H1 (cell line): ENCODE measurements at regions not wholly inside any gene's neighbourhood (a gene's known extent, or its start where the extent isn't known, plus 50 kb on each side); places are given as distances from the start of the nearest gene placed in this dataset.

Source experiments
- CTCF ChIA-PET: fragments of 300-600 bp; sonication (Branson Sonifier 250); formaldehyde crosslinking; loops from one replicate; lab custom pipeline; 2021; ENCODE audit not compliant: partially characterized antibody; lab: Charles Lee
- POLR2A ChIA-PET: fragments of 300-600 bp; sonication (Branson Sonifier 250); formaldehyde crosslinking; loops from one replicate; lab custom pipeline; 2021; ENCODE audit warnings: inconsistent platforms; ENCODE audit not compliant: partially characterized antibody; lab: Charles Lee
- DNase-seq, 2 experiments: peaks; one replicate each; pipeline versions ENCODE4 v3.0.0 to v3.0.0-alpha.2; 2010 to 2022; ENCODE audit warnings: low spot score in 2 of 2, low read depth in 1 of 2, mixed read lengths in 1 of 2
- FAIRE-seq: peaks from 2 replicates; lab custom pipeline; 2011; peaks lifted over from hg19 to GRCh38; lab: Jason Lieb, UNC
- H2AFZ ChIP-seq: 2 replicates; pipeline ENCODE4 v1.8.1; 2012; ENCODE audit warnings: low read length, inconsistent platforms
- H2AK5ac ChIP-seq: 2 replicates; pipeline ENCODE4 v1.6.1; 2013; ENCODE audit warnings: low read depth, low read length
- H2BK120ac ChIP-seq: replicated peaks from 2 replicates; pipeline ENCODE3; 2013; ENCODE audit warnings: low read depth, low read length, inconsistent platforms
- H2BK12ac ChIP-seq: 2 replicates; pipeline ENCODE4 v1.6.1; 2013; ENCODE audit warnings: low read depth, low read length
- H2BK15ac ChIP-seq: 2 replicates; pipeline ENCODE4 v1.6.1; 2013; ENCODE audit warnings: low read length
- H2BK20ac ChIP-seq: 2 replicates; pipeline ENCODE4 v1.6.1; 2013; ENCODE audit warnings: low read length
- H2BK5ac ChIP-seq: 2 replicates; pipeline ENCODE4 v1.6.1; 2013; ENCODE audit warnings: low read depth, low read length
- H3K14ac ChIP-seq: 2 replicates; pipeline ENCODE4 v1.6.1; 2013; ENCODE audit warnings: inconsistent platforms; ENCODE audit not compliant: insufficient read length
- H3K18ac ChIP-seq: 2 replicates; pipeline ENCODE4 v1.6.1; 2013; ENCODE audit warnings: low read length; ENCODE audit errors: extremely low read depth
- H3K23ac ChIP-seq: 2 replicates; pipeline ENCODE4 v1.6.1; 2013; ENCODE audit warnings: inconsistent platforms; ENCODE audit not compliant: insufficient read length
- H3K23me2 ChIP-seq: 2 replicates; pipeline ENCODE4 v1.6.1; 2013; ENCODE audit warnings: low read depth, low read length
- H3K27ac ChIP-seq: 2 replicates; pipeline ENCODE4 v1.6.1; 2011; ENCODE audit warnings: low read depth, low read length, inconsistent platforms
- H3K27me3 ChIP-seq, 4 experiments: replicated peaks in 1 of 4; 1 replicate in 1 of 4; 2 replicates in 3 of 4; pipeline versions ENCODE4 v1.6.1 to v1.8.1; 2011 to 2013; ENCODE audit warnings: low read length in 3 of 4, mild to moderate bottlenecking in 3 of 4, inconsistent platforms in 2 of 4, mixed read lengths in 2 of 4, moderate library complexity in 1 of 4; ENCODE audit not compliant: control insufficient read depth in 3 of 4, insufficient read depth in 3 of 4; ENCODE audit errors: extremely low read depth in 1 of 4
- H3K36me3 ChIP-seq, 4 experiments: 2 replicates each; pipeline versions ENCODE4 v1.6.1 to v1.8.1; 2011 to 2013; ENCODE audit warnings: mild to moderate bottlenecking in 4 of 4, low read length in 3 of 4, moderate library complexity in 2 of 4, control low read depth in 1 of 4, inconsistent platforms in 1 of 4; ENCODE audit not compliant: insufficient read depth in 4 of 4, control insufficient read depth in 2 of 4
- H3K4ac ChIP-seq: replicated peaks from 2 replicates; pipeline ENCODE3; 2013; ENCODE audit warnings: low read length, low read depth, mixed read lengths, inconsistent platforms; ENCODE audit not compliant: insufficient read length
- H3K4me1 ChIP-seq, 4 experiments: replicated peaks in 1 of 4; 1 replicate in 1 of 4; 2 replicates in 3 of 4; pipeline versions ENCODE4 v1.6.1 to v1.8.1; 2011 to 2013; ENCODE audit warnings: low read length in 3 of 4, inconsistent platforms in 2 of 4, mixed read lengths in 1 of 4; ENCODE audit not compliant: insufficient read depth in 4 of 4, control insufficient read depth in 3 of 4
- H3K4me2 ChIP-seq, 2 experiments: 2 replicates each; pipeline versions ENCODE4 v1.6.1 to v1.8.1; 2011 to 2013; ENCODE audit warnings: low read depth in 2 of 2, low read length in 2 of 2, control low read depth in 1 of 2, inconsistent platforms in 1 of 2, mild to moderate bottlenecking in 1 of 2; ENCODE audit not compliant: insufficient read depth in 1 of 2
- H3K4me3 ChIP-seq, 4 experiments: fragments of 200-600, 300-600 bp in 1 of 4; sonication (generic), shearing (Covaris generic), sonication (Bioruptor Twin) in 1 of 4; 2 replicates each; pipeline versions ENCODE4 v1.5.1 to v1.8.1; 2011 to 2016; ENCODE audit warnings: low read length in 4 of 4, low read depth in 3 of 4, control low read depth in 2 of 4, inconsistent platforms in 2 of 4, mild to moderate bottlenecking in 2 of 4, mixed read lengths in 1 of 4, moderate library complexity in 1 of 4; ENCODE audit not compliant: insufficient read depth in 2 of 4; ENCODE audit errors: extremely low read depth in 1 of 4
- H3K56ac ChIP-seq: replicated peaks from 2 replicates; pipeline ENCODE3; 2013; ENCODE audit warnings: low read depth, mild to moderate bottlenecking, mixed read lengths, low read length, inconsistent platforms; ENCODE audit not compliant: insufficient read length
- H3K79me1 ChIP-seq: 2 replicates; pipeline ENCODE4 v1.6.1; 2013; ENCODE audit warnings: low read depth, low read length, control low read depth
- H3K79me2 ChIP-seq, 2 experiments: 2 replicates each; pipeline versions ENCODE4 v1.6.1 to v1.8.1; 2012 to 2013; ENCODE audit warnings: low read length in 2 of 2, mild to moderate bottlenecking in 2 of 2, inconsistent platforms in 1 of 2; ENCODE audit not compliant: insufficient read depth in 2 of 2, control insufficient read depth in 1 of 2
- H3K9ac ChIP-seq, 4 experiments: replicated peaks in 1 of 4; 1 replicate in 1 of 4; 2 replicates in 3 of 4; pipeline versions ENCODE4 v1.6.1 to v1.8.1; 2011 to 2013; ENCODE audit warnings: low read depth in 3 of 4, low read length in 3 of 4, control low read depth in 2 of 4, mild to moderate bottlenecking in 2 of 4, moderate library complexity in 2 of 4, inconsistent platforms in 1 of 4; ENCODE audit errors: extremely low read depth in 1 of 4
- H3K9me3 ChIP-seq, 2 experiments: 2 replicates each; pipeline versions ENCODE4 v1.6.1 to v1.8.1; 2012 to 2013; ENCODE audit warnings: mild to moderate bottlenecking in 2 of 2, moderate library complexity in 2 of 2, control low read depth in 1 of 2, inconsistent platforms in 1 of 2, low read depth in 1 of 2, low read length in 1 of 2, mixed read lengths in 1 of 2; ENCODE audit not compliant: insufficient read depth in 2 of 2
- H4K20me1 ChIP-seq, 2 experiments: replicated peaks in 1 of 2; 2 replicates each; pipeline versions ENCODE3 to v1.8.1; 2011 to 2013; ENCODE audit warnings: inconsistent platforms in 2 of 2, low read length in 2 of 2, mild to moderate bottlenecking in 1 of 2; ENCODE audit not compliant: insufficient read depth in 2 of 2, control insufficient read depth in 1 of 2
- H4K5ac ChIP-seq: 2 replicates; pipeline ENCODE4 v1.6.1; 2013; ENCODE audit warnings: low read length, low read depth, mixed read lengths, inconsistent platforms; ENCODE audit not compliant: insufficient read length
- H4K8ac ChIP-seq: 2 replicates; pipeline ENCODE4 v1.8.0; 2013; ENCODE audit warnings: mild to moderate bottlenecking, moderate library complexity, low read length, inconsistent platforms; ENCODE audit not compliant: insufficient read depth; ENCODE audit errors: extremely low read depth
- H4K91ac ChIP-seq: replicated peaks from 2 replicates; pipeline ENCODE3; 2013; ENCODE audit warnings: low read length, mixed read lengths, inconsistent platforms; ENCODE audit not compliant: insufficient read length
- ASH2L ChIP-seq: fragments of 200-600, 300-600 bp; sonication (generic); IDR thresholded peaks from one replicate; pipeline ENCODE4 v1.7.1; 2017; ENCODE audit warnings: low read length
- BACH1 ChIP-seq: IDR thresholded peaks from 2 replicates; pipeline ENCODE4 v1.6.1; 2012; ENCODE audit warnings: low read length, improper control_type of control experiment
- CHD1 ChIP-seq: IDR thresholded peaks from 2 replicates; pipeline ENCODE4 v1.6.1; 2012; ENCODE audit warnings: low read depth, low read length, improper control_type of control experiment
- KDM5A ChIP-seq: fragments of 200-600 bp; IDR thresholded peaks from 2 replicates; pipeline ENCODE4 v1.7.1; 2012; ENCODE audit warnings: mild to moderate bottlenecking, low read length, inconsistent platforms, mixed read lengths
- NANOG ChIP-seq: IDR thresholded peaks from 2 replicates; pipeline ENCODE4 v1.6.1; 2011; ENCODE audit warnings: low read length, low read depth, mild to moderate bottlenecking, inconsistent platforms; ENCODE audit not compliant: insufficient read depth, poor library complexity, severe bottlenecking
- PHF8 ChIP-seq: fragments of 200-600 bp; sonication (generic); conservative IDR thresholded peaks from 2 replicates; pipeline ENCODE4 v1.7.1; 2012; ENCODE audit warnings: low read depth, mild to moderate bottlenecking, inconsistent platforms, low read length, moderate library complexity
- POU5F1 ChIP-seq: IDR thresholded peaks from 2 replicates; pipeline ENCODE4 v1.6.1; 2011; ENCODE audit warnings: low read depth, mild to moderate bottlenecking, low read length, moderate library complexity
- RNF2 ChIP-seq: fragments of 200-900, 300-1000 bp; sonication (generic); IDR thresholded peaks from 2 replicates; pipeline ENCODE4 v1.7.1; 2016; ENCODE audit warnings: borderline replicate concordance, low read depth, mild to moderate bottlenecking, antibody characterized with exemption, low read length; ENCODE audit not compliant: poor library complexity, severe bottlenecking; ENCODE audit errors: missing control alignments
- SIN3A ChIP-seq, 2 experiments: IDR thresholded peaks in 1 of 2; conservative IDR thresholded peaks in 1 of 2; 2 replicates each; pipeline ENCODE4 v1.6.1; 2011 to 2012; ENCODE audit warnings: low read length in 2 of 2, improper control_type of control experiment in 1 of 2, low read depth in 1 of 2, mild to moderate bottlenecking in 1 of 2
- SP2 ChIP-seq: IDR thresholded peaks from 2 replicates; pipeline ENCODE4 v1.6.1; 2012; ENCODE audit warnings: mild to moderate bottlenecking, low read length, inconsistent platforms
- TAF1 ChIP-seq: IDR thresholded peaks from 2 replicates; pipeline ENCODE4 v1.6.1; 2011; ENCODE audit warnings: mild to moderate bottlenecking, low read depth, low read length
- TCF12 ChIP-seq: IDR thresholded peaks from 2 replicates; pipeline ENCODE4 v1.6.1; 2011; ENCODE audit warnings: low read depth, mild to moderate bottlenecking, low read length
- TEAD4 ChIP-seq: IDR thresholded peaks from 2 replicates; pipeline ENCODE4 v1.6.1; 2012; ENCODE audit warnings: low read depth, low read length, inconsistent platforms, mixed read lengths
- ZNF274 ChIP-seq: IDR thresholded peaks from 2 replicates; pipeline ENCODE4 v1.7.0; 2012; ENCODE audit warnings: low read length, borderline replicate concordance; ENCODE audit errors: extremely low read depth
- WGBS, 2 experiments: shearing (Covaris generic) in 1 of 2; methylation state at CpG; one replicate each; pipeline versions ENCODE4 v1.1.6 to v1.1.7; 2013 to 2015; ENCODE audit warnings: low lambda C conversion rate in 2 of 2, mixed read lengths in 2 of 2, inconsistent platforms in 1 of 2, low coverage in 1 of 2, missing lambda C conversion rate in 1 of 2; ENCODE audit not compliant: insufficient replicate concordance in 2 of 2, insufficient coverage in 1 of 2, insufficient read length in 1 of 2; ENCODE audit errors: extremely low coverage in 1 of 2, missing lambda C conversion rate in 1 of 2; 5-methylcytosine and 5-hydroxymethylcytosine counted together
- TF ChIP-seq, protein P1 (sequence below): IDR thresholded peaks from 2 replicates; pipeline ENCODE4 v1.6.1; 2011; ENCODE audit warnings: low read length, improper control_type of control experiment

DNA sequence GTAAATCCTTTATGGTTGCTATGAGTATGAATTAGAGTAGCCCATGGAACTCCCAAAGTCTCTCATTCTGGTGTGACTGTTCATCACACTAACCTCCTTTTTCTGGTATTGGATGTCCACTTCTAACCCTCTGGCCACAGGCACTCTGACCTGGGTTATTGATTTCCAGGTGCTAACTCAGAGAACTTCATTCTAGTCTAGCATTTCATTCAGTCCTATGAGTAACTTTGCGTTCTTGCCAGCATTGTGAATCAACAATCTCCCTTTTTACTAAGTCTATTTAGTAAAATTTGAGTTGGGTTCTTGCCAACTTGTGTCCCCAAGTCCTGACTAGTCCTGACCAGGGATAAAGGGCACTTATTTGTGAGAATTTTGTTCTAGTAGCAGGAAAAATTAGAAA lies 103.5 kb downstream of the SNX18 start:
- CTCF ChIA-PET: no interaction called here
- WGBS, 2 experiments: 96% methylated on average over 1 of the region's 1 CpG; no CpG with 5 or more reads in 1 of the 2 experiments

More for the DNA sequence above, 103.5 kb downstream of the SNX18 start:
- Histone ChIP-seq H3K79me2 (no peaks in the 10 kb centered on the region), H2AFZ (no peak overlapping the region), H3K18ac (no peak overlapping the region), H3K4me3 (no peak overlapping the region), H3K56ac (no peak overlapping the region), H3K14ac (no peak overlapping the region), H2BK5ac (no peak overlapping the region), H2BK15ac (no peak overlapping the region), H3K4me2 (no peak overlapping the region), H4K8ac (no peak overlapping the region), H4K20me1 (no peaks in the 10 kb centered on the region), H2BK12ac (no peak overlapping the region), H2BK120ac (no peak overlapping the region), H3K9me3 (no peaks in the 10 kb centered on the region), H3K79me1 (no peaks in the 10 kb centered on the region), H4K91ac (no peak overlapping the region), H3K27me3 (no peaks in the 10 kb centered on the region), H2BK20ac (no peak overlapping the region), H3K36me3 (no peaks in the 10 kb centered on the region), H3K23me2 (no peaks in the 10 kb centered on the region), H3K27ac (no peak overlapping the region), H4K5ac (no peak overlapping the region), H3K9ac (no peak overlapping the region), H3K23ac (no peak overlapping the region), H3K4me1 (no peaks in the 10 kb centered on the region), H3K4ac (no peak overlapping the region), H2AK5ac (no peak overlapping the region)
- POLR2A ChIA-PET: no interaction called here
- FAIRE-seq (no peak), DNase-seq (no peak)
- TF ChIP-seq ASH2L (no peak), TCF12 (no peak), KDM5A (no peak), BACH1 (no peak), SIN3A (conservative IDR thresholded peaks at IDR 0.05 in 1 of 2, IDR thresholded peaks at IDR 0.05 in 1 of 2; ENCODE audit: low read depth in 1 of 2, low read length in 2 of 2) (no peak), POU5F1 (no peak), TAF1 (no peak), SP2 (no peak), CHD1 (no peak), TEAD4 (no peak), ZNF274 (no peak), PHF8 (no peak), RNF2 (no peak), NANOG (no peak)
- TF ChIP-seq, protein P1, sequence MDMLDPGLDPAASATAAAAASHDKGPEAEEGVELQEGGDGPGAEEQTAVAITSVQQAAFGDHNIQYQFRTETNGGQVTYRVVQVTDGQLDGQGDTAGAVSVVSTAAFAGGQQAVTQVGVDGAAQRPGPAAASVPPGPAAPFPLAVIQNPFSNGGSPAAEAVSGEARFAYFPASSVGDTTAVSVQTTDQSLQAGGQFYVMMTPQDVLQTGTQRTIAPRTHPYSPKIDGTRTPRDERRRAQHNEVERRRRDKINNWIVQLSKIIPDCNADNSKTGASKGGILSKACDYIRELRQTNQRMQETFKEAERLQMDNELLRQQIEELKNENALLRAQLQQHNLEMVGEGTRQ: no peak
